HG03108 (cell line): ENCODE measurements at regions not wholly inside any gene's neighbourhood (a gene's known extent, or its start where the extent isn't known, plus 50 kb on each side); places are given as distances from the start of the nearest gene placed in this dataset.
A peak's percentile ranks its signal among the peaks of the same experiment; 100 is the strongest.
"Not testable (repeated sequence)": the region's sequence is repeated elsewhere in the genome, so short reads cannot be mapped to it uniquely, and the experiment has no call there.

Experiments
- ATAC-seq: cut with Tn5 transposase; IDR thresholded peaks from one replicate; pipeline ENCODE4 v1.9.1; 2021; ENCODE audit warnings: moderate library complexity; ENCODE audit not compliant: unreplicated experiment

DNA sequence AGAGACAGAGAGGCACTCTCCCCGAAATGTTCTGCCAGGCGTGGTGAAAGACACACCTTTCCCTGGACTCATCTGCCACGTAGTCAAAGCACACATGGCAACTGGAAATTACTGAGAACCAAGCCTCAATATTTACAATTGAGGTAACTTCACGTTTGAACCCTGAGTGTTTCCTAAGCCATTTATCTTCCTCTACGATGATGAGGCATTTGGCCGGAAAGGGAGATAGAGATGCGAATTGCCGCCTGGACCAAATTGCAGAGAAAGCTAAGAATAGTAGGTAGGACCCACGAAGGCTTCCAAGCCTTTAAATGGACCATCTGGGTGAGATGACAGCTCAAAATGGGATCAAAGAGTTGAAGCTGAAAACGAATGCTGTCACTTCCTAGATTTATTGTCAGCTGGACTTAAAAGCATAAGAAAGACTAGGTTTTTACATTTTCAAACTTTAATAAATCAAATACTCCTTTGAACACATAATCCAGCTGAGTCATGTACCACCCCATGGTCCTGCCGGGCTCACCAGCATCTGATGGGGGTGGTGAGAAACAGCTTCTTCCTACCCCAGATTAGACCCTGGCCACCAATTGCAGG lies 135.6 kb upstream of the LYZL2 start:
- ATAC-seq: no peak

DNA sequence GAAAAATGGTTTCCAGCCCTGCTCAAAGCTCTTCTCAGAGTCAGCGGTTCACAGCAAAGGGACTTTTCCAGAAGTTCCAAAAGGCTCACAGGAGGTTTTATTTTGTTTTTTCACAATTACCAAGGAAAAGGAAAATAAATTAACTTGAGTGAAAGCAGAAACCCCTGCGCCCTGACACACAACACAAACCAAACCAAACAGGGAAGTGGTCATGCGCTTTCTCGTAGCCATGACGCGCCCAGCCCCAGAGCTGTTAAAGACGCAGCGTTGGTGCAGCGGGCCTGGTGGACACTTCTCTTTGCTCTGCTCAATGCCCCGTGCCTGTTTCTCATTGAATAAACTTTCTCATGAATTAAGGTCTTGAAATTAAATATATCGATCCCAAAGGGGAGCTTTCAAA lies 134.4 kb upstream of the LYZL2 start:
- ATAC-seq: no peak

DNA sequence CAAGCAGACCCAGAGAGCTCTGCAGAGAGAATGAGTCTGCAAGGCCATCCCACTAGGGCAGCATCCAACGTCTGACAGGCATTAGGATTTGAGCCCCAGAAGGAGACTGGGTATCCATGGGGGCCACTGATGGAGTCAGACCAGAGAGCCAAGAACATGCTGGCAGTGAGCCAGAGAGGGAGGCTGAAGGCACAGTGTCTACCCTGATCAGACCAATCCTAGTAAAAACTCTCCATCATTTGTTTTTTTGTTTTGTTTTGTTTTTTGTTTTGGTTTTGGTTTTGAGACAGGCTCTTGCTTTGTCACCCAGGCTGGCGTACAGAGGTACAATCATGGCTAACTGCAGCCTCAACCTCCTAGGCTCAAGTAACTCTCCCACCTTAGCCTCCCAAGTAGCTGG lies 133.1 kb upstream of the LYZL2 start:
- ATAC-seq: no peak

DNA sequence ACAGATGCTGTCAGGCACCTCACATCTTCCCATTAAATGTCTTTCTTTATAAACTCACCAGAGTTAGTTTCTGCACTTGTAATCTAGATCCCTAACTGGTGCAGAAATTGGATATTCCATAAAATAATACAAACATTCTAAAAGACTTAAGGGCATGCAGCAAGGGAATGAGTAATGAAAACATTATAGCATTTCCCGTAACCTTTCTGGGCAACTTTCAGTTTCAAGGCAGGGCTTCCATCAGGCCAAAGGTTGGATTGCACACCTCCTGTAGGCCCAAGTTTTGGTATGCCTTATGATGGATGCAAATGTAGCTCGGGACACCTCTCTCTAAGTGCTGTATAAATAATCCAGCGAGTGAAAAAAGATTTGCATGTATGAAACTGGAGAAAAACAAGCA lies 129.9 kb upstream of the LYZL2 start:
- no peak for ATAC-seq

DNA sequence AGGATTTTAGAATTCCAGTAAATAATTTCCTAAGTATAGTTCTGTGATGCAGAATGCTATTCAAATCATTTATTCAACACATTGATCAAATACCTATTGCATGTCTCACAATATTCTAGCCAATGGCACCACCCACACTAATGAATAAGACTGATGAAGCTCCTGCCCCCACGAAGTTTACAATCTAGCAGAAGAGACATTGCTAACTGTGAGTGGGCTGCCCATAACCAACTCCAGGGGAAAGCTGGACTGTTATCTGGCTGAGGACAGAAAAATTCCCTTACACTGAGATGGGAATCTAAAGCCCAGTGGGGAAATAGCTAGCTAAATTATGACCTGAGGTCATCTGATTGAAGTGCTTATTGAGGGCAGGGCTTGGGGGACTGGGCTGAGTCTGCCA lies 128.8 kb upstream of the LYZL2 start:
- ATAC-seq: no peak

DNA sequence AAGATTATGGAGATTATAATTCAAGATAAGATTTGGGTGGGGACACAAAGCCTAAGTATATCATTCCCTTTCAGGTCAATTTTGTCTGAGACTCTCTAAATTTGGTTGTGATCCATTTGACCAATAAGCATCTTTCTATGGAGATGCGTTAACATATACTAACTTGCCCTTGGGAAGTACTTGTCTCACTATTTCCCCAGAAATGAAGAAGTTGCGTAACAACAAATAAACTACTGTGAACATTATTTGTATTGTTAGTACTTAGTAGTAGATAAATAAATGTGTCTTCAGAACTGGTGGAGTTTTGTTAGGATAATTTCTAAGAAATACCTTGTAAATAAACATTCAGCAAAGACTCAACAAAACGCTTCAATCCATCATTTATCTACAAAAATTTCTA lies 127.3 kb upstream of the LYZL2 start:
- ATAC-seq: no peak

DNA sequence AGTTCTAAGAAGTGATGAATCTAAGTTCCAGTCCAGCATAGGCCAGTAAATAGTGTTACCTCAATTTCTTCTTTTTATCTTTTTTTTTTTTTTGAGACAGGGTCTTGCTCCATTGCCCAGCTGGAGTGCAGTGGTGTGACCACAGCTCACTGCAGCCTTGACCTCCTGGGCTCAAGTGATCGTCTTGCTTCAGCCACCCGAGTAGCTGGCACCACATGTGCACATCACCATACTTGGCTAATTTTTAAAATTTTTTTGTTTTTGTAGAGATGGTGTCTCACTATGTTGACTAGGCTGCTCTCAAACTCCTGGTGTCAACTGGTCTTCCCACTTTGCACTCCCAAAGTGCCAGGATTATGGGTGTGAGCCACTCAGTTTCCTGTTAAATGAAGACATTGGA lies 126.6 kb upstream of the LYZL2 start:
- no peak for ATAC-seq

DNA sequence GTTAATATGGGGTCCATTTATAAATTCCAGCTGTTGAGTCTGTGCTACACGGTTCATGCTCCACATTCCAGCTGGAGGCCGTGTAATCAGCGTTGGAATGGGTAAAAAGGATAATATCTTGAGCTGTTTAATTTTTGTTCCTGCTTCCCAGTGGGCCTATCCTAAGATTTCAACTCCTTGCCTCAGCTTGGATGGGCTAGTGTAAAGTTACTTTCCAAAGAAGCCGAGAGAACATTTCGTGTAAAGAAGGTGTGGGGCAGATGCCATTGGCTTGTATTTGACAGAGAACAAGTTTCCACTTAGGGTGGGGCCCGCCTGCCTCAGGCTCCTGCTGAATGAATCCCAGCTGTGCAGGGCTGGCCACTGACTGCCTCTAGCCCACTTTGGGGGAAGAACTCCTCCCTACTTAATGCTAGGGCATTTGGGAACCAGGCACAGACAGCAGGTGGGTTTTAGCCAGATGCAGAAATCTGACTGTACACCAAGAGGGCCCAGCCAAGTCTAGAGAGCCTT lies 125.9 kb upstream of the LYZL2 start:
- ATAC-seq: no peak

DNA sequence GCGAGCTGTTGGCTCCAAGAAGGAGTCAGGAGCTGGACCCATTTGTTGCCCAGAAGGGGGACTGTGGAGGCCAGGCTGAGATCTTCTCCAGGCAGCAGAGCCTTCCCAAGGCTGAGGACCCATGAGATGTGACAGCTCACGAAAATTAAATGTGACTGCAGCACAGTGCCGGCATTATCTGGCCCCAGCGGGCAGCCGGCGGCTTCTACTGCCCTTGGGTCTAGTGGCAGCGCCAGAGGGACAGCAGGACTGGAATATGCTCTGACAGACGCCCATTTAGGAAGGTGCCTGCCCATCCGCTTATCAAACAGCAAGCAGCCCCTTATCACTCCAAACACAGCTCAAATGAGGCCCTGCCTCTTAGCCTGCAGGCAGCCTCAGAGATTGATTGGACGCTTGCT lies 122.9 kb upstream of the LYZL2 start:
- no peak for ATAC-seq

DNA sequence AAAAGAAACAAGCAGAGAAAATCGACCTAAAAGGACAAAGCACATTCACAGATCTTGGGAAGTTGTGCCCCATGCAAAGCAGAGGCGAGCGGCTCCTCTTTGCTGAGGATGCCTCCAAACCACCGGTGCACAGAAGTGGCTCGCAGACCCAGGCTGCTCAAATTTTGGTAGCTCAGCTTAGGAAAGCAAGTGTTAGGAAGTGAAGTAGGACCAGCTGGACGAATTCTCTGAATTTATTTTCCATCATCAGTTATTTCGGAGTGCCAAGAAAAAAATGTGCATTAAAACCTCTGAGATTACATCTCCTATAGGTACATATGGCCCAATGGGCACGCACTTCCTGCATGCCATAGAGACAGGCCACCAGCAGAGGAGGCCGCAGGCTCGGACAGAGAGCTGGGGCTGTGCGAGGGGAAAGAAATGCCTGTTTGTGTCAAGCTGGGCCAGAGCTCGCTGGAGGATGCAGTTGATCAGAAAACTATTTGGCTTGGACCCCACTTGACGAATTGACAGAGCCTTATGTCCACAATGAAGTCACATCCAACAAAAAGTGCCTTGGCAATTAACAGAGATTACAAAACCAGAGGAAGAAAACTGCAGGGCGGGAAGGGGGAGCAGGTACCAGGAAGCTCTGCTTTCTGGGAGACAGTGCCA lies 122.3 kb upstream of the LYZL2 start:
- ATAC-seq: peak; percentile 46

DNA sequence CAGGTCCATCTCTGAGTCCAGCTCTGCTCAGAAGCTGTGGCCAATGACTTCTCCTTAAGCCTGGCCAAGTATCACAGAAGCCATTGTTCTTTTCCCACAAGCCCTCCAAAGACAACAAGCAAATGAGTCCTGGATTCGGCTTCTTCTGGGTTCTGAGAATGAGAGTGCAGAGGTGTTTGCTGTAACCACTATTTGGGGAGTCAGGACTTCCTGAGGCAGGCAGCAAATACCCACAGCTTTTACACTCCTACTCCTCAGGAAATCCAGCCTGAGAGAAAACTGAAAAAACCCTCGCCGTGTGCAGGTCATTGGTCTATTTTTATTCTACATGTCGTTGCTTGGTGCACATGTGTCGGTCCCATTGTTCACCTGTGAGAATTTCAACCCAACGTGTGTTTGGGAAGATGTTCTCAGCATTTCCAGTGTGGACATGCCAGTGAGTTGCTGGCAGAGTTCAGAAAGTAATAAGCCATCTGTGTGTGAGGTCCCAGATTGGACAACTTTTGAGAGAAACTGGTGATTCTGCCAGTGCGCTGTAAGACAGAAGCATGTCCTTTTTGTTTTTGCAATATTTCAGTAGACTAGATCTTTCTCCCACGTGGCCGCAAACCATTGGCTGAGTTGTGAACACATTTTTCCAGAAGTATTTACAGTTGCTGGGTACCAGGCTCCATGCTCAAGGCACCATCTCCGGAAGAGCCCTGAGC lies 121.6 kb upstream of the LYZL2 start:
- ATAC-seq: no peak

DNA sequence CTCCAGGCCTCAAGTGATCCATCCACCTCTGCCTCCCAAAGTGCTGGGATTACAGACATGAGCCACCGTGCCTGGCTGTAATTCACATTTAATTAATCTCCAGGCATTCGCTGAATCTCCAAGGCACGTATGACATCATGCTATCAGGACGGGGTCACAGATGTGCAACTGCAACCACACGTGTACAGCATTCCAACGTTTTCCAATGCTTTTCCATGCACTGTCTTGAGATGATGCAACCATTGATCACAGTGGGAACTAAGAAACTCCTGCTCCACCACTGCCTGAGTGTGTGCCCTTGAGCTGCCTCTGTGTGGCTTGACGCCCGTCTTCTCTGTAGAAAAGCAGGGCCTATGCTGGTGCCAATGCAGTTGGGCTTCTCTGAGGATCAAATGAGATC lies 119.8 kb upstream of the LYZL2 start:
- ATAC-seq: no peak

DNA sequence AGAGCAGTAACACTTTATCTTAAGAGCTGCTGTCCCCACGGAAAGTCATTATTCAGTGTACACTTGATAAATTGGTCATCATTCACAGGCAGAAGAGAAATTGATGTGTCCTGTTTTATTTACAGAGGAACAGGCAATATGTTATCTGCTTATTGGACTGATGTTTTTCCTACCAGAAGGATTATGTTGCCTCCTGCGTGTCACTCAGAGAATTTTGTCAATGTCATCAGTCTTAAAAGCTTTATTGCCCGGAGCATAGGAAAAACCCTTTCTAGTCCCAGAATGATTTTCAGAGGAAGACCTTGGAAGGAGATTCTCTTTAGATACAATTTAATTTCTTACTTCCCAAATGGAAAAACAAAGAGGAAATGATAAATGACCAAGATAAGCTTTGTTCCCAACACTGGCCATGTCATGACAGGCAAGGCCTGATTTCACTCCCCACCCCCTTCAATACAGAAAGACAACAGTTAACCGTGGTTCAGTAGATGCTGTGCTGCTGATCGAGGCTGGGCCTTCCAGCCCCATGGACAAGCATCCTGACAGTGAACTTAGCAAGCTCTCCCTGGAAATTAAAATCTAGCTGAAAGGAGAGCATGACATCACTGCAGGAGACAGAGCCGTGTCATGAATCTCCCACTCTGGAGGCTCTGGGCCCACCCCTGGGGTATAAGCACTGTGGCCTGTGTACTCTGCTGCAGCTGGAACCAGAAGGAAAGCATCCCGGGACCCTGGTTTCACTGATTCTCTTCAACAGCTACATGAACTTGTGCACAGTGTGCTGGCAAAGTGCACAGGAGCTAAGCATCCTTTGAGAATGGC lies 118.8 kb upstream of the LYZL2 start:
- no peak for ATAC-seq

DNA sequence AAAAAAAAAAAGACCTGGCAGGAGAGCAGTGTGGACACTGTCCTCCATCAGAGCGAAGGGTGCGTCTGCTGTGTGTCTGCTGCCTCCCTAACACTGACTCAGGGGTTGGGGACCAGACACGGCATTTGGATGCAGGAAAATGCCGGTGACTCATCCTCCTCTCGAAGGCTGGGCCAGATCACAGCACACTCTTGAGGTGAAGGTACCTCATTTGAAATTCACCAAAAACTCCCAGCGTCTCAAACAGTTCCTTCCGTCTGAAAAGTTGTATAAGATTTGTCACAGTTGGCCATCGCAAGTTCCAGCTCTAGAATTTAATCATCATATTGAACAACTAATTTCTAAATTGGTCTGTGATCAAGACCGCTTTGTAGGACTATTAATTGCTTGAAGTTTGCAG lies 118.1 kb upstream of the LYZL2 start:
- no peak for ATAC-seq

DNA sequence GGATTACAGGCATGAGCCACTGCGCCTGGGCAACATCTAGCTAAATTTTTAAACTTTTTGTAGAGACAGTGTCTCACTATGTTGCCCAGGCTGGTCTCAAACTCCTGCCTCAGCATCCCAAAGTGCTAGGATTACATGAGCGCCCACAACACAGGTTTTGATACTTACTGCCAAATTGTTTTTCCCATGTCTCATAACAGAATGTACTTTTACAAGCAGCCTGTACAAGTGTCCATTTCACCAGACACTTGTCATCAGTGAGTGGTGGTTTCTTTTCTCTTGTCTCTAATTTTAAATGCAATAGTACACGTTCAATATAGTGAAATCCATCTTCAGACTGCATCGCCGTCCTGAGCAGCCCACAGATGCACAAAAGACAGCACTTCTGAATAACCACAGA lies 116.4 kb upstream of the LYZL2 start:
- ATAC-seq: no peak

DNA sequence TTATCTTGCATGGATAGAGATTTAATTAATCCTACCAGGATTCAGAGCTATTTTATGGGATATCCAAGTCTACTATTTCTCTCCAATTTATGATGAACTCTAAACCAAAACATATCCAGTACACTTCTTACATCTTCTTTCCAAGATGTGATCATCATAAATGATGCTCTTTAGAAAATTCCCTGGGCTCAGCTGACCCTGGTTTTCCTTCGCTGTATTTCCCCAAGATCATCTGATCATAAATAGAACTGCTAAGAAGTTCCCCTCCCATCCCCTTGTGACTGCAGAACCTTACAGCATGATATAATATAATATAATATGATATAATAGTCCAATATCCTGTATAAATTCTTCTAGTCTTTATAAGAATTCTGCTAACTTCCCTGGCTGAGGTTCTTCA lies 114.6 kb upstream of the LYZL2 start:
- ATAC-seq: no peak

DNA sequence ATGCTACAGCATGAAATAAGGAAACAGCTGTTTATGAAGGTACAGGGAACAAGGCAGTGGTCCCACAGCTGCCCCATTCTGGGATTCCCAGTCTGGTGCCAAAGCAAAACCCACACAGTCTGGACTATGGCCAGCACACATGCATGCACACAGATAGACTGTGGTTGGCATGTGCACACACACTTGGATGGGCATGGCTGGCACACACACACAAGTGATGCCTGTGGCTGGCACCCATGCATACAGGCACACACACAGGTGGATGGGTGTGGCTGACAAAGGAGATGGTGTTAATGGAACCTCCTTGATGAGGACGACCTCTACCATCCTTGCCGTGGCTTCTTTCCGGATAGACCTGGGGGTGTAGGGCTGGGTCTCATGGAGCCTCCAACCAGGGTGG lies 114.0 kb upstream of the LYZL2 start:
- no peak for ATAC-seq

DNA sequence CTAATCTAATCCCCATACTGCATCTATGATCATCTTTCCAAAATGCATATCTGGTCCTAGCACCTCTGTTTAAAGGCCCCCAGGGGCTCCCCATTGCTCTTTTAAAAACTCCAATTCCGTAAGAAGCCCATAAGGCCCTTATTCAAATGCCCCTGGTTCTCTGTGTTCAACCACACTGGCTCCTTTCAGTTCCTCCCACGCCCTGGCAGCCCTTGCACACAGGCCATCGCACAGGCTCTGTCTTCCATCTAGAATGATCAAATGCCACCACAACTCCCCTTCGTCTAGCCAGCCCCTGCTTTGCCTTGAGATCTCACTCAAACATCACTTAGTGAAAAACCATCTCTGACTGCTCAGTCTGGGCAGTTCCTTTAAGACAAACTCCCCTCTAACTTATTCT lies 112.9 kb upstream of the LYZL2 start:
- ATAC-seq: peak; percentile 72

DNA sequence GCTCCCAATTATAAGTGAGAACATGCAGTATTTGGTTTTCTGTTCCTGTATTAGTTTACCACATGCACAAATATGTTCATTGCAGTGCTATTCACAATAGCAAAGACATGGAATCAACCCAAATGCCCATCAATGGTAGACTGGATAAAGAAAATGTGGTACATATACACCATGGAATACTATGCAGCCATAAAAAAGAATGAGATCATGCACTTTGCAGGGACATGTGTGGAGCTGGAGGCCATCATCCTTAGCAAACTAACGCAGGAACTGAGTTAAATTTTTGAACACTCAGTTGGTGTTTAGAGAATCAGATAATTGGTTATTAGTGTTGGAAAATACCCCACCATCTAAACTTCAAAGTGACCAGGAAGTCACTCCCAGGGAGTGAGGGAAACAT lies 111.2 kb upstream of the LYZL2 start:
- not testable (repeated sequence) for ATAC-seq

DNA sequence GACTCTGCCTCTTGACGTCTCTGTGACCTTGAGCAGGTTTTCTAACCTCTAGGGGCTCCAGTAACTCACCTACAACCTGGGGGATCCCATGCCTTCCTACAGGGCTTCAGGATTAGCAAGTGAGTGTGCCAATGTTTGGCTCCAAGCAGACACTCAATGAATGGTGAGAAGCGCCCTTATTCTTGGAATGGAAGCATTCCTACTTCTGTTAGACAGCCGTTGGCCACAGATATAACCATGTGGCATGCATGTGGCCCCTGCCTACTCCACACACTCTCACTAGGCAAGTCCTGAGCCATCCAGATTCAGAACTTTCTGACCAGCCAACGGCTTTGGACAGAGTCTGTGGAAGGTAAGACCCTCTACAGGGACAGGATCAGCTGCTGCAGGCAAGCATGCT lies 108.9 kb upstream of the LYZL2 start:
- no peak for ATAC-seq

DNA sequence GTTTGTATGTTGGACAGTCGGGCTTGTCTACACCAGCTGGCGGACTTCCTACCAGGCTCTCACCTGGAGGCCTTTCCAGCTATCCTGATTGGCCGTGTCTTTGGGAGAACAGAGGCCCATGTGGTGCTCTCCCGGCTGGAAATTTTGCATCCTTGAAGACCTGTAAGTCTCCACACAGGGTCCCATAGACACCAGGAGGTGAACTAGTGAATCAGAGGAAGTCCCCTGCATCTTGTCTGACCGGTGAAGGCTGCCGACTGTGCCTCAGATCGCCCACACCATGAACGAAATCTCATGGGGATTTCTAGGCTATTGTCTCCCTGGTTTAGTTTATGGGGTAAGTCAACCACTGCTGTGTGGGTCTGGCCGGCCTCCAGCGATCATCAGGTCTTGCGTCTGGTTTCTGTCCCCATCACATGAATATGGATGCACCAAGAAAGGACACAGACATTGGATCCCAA lies 108.4 kb upstream of the LYZL2 start:
- ATAC-seq: no peak
